ENCODE measurements at regions not wholly inside any gene's neighbourhood (a gene's known extent, or its start where the extent isn't known, plus 50 kb on each side); places are given as distances from the start of the nearest gene placed in this dataset.

DNA sequence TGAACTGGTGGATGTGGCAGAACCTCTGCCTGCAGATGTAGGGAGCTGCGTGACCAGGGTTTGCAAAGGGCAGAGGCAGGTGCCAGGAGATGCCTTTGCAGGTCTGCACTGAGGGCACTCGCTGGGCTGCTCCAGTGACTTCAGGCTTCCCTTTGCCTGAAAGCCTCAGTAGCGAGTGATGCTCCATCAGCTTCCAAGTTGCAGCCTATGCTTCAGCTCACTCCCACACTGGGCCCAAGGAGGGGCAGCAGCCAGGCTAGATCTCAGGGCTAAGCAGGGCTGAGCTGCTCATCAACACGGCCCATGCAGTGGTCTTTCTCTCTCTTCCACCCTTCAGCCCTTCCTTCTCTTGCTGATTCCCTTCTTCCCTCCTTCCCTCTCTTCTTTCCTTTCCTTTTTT, 78.3 kb upstream of the RGMA start:
- DNase-seq: no peak
- Histone ChIP-seq H3K9ac (no peak overlapping the region), H3K4me3 (no peak overlapping the region), H3K9me3 (ENCODE audit: low read depth) (no peaks in the 10 kb centered on the region), H3K27ac (no peak overlapping the region), H3K9me2 (ENCODE audit: insufficient read depth) (no peaks in the 10 kb centered on the region), H3K27me3 (replicated peaks; ENCODE audit: insufficient read depth) (no peaks in the 10 kb centered on the region), H2AFZ (no peak overlapping the region), H3K4me1 (ENCODE audit: insufficient read depth) (no peaks in the 10 kb centered on the region), H4K20me1 (ENCODE audit: insufficient read depth) (no peaks in the 10 kb centered on the region), H3K79me2 (ENCODE audit: insufficient read depth) (no peaks in the 10 kb centered on the region), H3F3A (ENCODE audit: insufficient read depth) (no peaks in the 10 kb centered on the region), H3K4me2 (ENCODE audit: unreplicated experiment) (no peak overlapping the region), H3K36me3 (ENCODE audit: low read depth) (no peaks in the 10 kb centered on the region)
- in situ Hi-C loops (cut with MboI): no loop called here
- TF ChIP-seq EZH2phosphoT487 (IDR thresholded peaks at IDR 0.05; ENCODE audit: insufficient read depth, low read depth) (no peak), EZH2 (IDR thresholded peaks at IDR 0.05; ENCODE audit: insufficient read depth, poor library complexity, severe bottlenecking) (no peak)
- 14 to 18% methylated on average over 3 to 4 of the region's 4 CpGs for WGBS, 2 experiments (ENCODE audit: low coverage in 1 of 2, low lambda C conversion rate in 2 of 2, missing lambda C conversion rate in 2 of 2)

DNA sequence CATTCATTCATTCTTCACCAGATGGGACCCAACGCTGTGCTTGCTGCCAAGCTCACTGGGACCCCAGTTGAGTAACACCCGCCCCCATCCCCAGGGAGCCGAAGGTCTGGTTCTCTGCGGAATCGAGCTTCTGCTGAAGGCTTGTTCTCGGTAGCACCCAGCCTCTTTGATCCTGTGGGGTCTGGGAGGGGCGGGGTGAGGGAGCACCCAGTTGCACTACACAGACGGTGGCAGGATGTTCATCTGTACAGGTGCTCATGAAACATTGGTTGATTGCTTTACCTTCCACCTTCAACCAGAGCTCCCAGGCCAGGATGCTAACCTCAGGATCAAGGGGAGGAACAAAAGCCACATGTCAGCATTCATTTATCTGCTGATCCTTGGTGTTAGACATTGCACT, 77.7 kb upstream of the RGMA start:
- no peaks in the 10 kb centered on the region for H3K4me1 ChIP-seq (ENCODE audit: insufficient read depth)
- H3K4me2 ChIP-seq (ENCODE audit: unreplicated experiment): no peak overlapping the region
- no peak overlapping the region for H3K9ac ChIP-seq
- no peaks in the 10 kb centered on the region for H3K27me3 ChIP-seq (replicated peaks; ENCODE audit: insufficient read depth)
- no peak for DNase-seq
- no peak overlapping the region for H3K4me3 ChIP-seq
- TF ChIP-seq EZH2phosphoT487 (IDR thresholded peaks at IDR 0.05; ENCODE audit: insufficient read depth, low read depth) (no peak), EZH2 (IDR thresholded peaks at IDR 0.05; ENCODE audit: insufficient read depth, poor library complexity, severe bottlenecking) (no peak)
- H3K9me2 ChIP-seq (ENCODE audit: insufficient read depth): no peaks in the 10 kb centered on the region
- no peak overlapping the region for H3K27ac ChIP-seq
- H4K20me1 ChIP-seq (ENCODE audit: insufficient read depth): no peaks in the 10 kb centered on the region
- no peak overlapping the region for H2AFZ ChIP-seq
- no peaks in the 10 kb centered on the region for H3K79me2 ChIP-seq (ENCODE audit: insufficient read depth)
- H3K9me3 ChIP-seq (ENCODE audit: low read depth): no peaks in the 10 kb centered on the region
- in situ Hi-C loops (cut with MboI): no loop called here
- H3K36me3 ChIP-seq (ENCODE audit: low read depth): no peaks in the 10 kb centered on the region
- H3F3A ChIP-seq (ENCODE audit: insufficient read depth): no peaks in the 10 kb centered on the region
- 43 to 49% methylated on average over 8 of the region's 8 CpGs for WGBS, 2 experiments (ENCODE audit: low coverage in 1 of 2, low lambda C conversion rate in 2 of 2, missing lambda C conversion rate in 2 of 2)

DNA sequence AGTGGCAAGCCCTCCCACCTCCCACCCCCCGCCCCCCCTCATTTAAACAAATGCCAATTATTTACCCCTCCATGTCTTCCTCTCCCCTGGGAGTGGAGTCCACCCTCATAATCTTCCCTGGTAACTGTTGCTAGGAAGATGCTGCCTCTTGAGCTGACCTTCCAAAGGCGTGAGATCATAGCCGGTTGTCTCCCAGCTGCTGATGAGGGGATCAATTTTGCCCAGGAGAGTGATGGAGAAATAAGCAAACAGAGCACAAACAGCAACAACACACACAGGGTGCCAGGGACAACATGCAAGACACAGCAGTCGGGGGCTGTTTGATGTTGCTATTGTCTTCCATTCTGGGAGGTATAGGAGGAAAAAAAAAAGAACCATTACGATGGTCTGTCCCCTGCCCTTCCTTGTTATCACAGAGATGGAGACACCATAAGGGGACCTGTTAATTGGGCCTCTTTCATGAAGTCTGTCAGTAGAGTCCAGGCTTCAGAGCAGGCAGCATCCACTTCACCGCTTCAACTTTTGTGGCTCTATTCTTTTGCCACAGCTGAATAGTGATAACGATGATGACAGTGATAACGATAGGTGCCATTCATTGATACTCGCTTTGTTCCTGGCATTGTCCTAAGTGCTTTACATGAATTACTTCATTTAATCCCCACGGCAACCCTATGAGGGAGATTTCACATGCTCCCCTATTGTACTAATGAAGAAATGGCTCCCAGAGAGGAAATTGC, 76.9 kb upstream of the RGMA start:
- Histone ChIP-seq H3K4me2 (ENCODE audit: unreplicated experiment) (no peak overlapping the region), H3K9me2 (ENCODE audit: insufficient read depth) (no peaks in the 10 kb centered on the region), H3F3A (ENCODE audit: insufficient read depth) (no peaks in the 10 kb centered on the region), H2AFZ (no peak overlapping the region), H3K27ac (no peak overlapping the region), H3K4me1 (ENCODE audit: insufficient read depth) (no peaks in the 10 kb centered on the region), H3K4me3 (no peak overlapping the region), H3K9me3 (ENCODE audit: low read depth) (no peaks in the 10 kb centered on the region), H3K9ac (no peak overlapping the region), H3K79me2 (ENCODE audit: insufficient read depth) (no peaks in the 10 kb centered on the region), H3K27me3 (replicated peaks; ENCODE audit: insufficient read depth) (no peaks in the 10 kb centered on the region), H4K20me1 (ENCODE audit: insufficient read depth) (no peaks in the 10 kb centered on the region), H3K36me3 (ENCODE audit: low read depth) (no peaks in the 10 kb centered on the region)
- in situ Hi-C loops (cut with MboI): no loop called here
- DNase-seq: no peak
- WGBS, 2 experiments (ENCODE audit: low coverage in 1 of 2, low lambda C conversion rate in 2 of 2, missing lambda C conversion rate in 2 of 2): 42 to 48% methylated on average over 9 to 10 of the region's 10 CpGs
- TF ChIP-seq EZH2 (IDR thresholded peaks at IDR 0.05; ENCODE audit: insufficient read depth, poor library complexity, severe bottlenecking): no peak
- no peak for TF ChIP-seq EZH2phosphoT487 (IDR thresholded peaks at IDR 0.05; ENCODE audit: insufficient read depth, low read depth)

DNA sequence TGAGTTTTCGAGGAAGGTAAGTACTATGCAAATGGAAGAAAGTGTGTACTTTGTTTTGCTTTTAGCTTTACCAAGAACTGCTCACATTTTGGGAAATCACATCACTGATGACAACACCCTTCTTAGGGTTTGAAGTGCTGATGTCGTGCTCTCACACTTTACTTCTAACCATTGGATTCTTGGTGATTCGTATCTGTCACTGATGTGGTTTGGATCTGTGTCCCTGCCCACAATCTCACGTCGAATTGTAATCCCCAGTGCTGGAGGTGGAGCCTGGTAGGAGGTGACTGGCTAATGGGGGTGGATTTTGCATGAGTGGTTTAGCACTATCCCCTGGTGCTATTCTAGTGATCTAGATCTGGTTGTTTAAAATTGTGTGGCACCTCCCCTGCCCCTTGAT, 75.4 kb upstream of the RGMA start:
- H3K79me2 ChIP-seq (ENCODE audit: insufficient read depth): no peaks in the 10 kb centered on the region
- H3K9ac ChIP-seq: no peak overlapping the region
- H3K9me2 ChIP-seq (ENCODE audit: insufficient read depth): no peaks in the 10 kb centered on the region
- H3K27ac ChIP-seq: no peak overlapping the region
- WGBS, 2 experiments (ENCODE audit: low coverage in 1 of 2, low lambda C conversion rate in 2 of 2, missing lambda C conversion rate in 2 of 2): 8 to 13% methylated on average over 5 of the region's 5 CpGs
- H2AFZ ChIP-seq: no peak overlapping the region
- H3K27me3 ChIP-seq (replicated peaks; ENCODE audit: insufficient read depth): no peaks in the 10 kb centered on the region
- no peaks in the 10 kb centered on the region for H4K20me1 ChIP-seq (ENCODE audit: insufficient read depth)
- in situ Hi-C loops (cut with MboI): no loop called here
- H3F3A ChIP-seq (ENCODE audit: insufficient read depth): no peaks in the 10 kb centered on the region
- no peaks in the 10 kb centered on the region for H3K4me1 ChIP-seq (ENCODE audit: insufficient read depth)
- H3K4me3 ChIP-seq: no peak overlapping the region
- TF ChIP-seq EZH2phosphoT487 (IDR thresholded peaks at IDR 0.05; ENCODE audit: insufficient read depth, low read depth) (no peak), EZH2 (IDR thresholded peaks at IDR 0.05; ENCODE audit: insufficient read depth, poor library complexity, severe bottlenecking) (no peak)
- no peaks in the 10 kb centered on the region for H3K36me3 ChIP-seq (ENCODE audit: low read depth)
- DNase-seq: no peak
- no peaks in the 10 kb centered on the region for H3K9me3 ChIP-seq (ENCODE audit: low read depth)
- H3K4me2 ChIP-seq (ENCODE audit: unreplicated experiment): no peak overlapping the region
